ENCODE measurements at regions not wholly inside any gene's neighbourhood (a gene's known extent, or its start where the extent isn't known, plus 50 kb on each side); places are given as distances from the start of the nearest gene placed in this dataset.

GRCh38 chr18:49655266-49656072, 93.6 kb downstream of the LIPG start:
- no peaks in the 10 kb centered on the region for H3K4me1 Mint-ChIP-seq
- H3K27me3 Mint-ChIP-seq, result peaks cover 5% of the 10 kb centered on the region
- no peak for DNase-seq
- H3K36me3 Mint-ChIP-seq, result no peaks in the 10 kb centered on the region
- H3K9me3 Mint-ChIP-seq, result no peaks in the 10 kb centered on the region
- no peak overlapping the region for H3K27ac Mint-ChIP-seq
- no peak overlapping the region for H3K4me3 Mint-ChIP-seq

DNA sequence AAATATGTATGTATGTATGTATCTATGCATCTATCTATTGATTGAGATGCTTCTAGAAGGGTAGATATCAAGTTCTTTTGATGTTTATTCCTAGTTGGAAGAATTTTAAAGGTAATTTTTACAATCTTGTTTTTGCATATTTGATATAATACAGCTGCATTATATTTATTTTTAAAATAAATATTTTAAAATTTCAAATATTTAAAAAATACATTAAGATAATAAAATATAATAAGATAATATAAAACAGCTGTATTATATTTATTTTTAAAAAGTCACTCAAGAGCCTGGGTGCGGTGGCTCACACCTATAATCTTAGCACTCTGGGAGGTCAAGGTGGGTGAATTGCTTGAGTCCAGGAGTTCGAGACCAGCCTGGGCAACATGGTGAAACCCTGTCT, 92.5 kb downstream of the LIPG start:
- Mint-ChIP-seq H3K27ac (no peak overlapping the region), H3K9me3 (no peaks in the 10 kb centered on the region), H3K27me3 (no peaks in the 10 kb centered on the region), H3K36me3 (no peaks in the 10 kb centered on the region), H3K4me1 (no peaks in the 10 kb centered on the region), H3K4me3 (no peak overlapping the region)
- DNase-seq, result no peak

DNA sequence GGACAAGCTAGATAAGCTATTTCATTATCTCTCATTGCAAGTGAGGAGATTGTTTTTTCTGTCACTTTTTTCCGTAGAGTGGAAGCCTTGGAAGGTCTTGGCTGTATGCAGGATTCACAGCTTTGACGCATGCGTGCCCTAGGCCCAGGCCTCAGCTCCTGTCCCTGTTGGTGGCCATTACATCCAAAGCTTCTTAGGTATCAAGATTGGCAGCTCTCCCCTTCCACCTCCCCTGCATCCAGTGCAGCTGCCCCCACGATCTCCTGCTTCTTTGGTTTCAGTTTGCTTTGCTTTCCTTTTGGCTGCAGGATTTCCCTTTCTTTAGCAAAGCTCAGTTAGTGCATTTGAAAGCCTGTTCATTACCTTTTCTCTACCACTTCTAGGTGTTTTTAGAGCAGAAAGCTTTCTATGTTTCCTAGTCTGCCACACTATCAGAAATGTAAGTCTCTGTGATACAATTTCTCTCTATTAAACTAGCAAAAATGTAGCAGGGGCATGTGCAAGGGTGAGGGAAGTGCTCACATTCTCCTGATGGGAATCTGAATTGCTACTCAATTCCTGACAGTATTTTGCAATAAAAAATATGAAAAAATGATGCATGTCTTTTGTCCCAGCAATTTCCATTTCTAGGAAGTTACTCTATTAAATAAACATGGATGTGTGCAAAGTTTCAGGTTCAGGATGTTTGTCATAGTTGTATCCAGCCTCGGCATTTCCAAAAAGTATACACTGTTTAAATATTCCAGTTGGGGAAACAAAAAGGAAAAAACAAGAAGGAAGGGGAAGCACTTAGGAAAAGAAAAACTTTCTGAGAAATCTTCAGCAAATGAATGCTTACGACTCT, 91.2 kb downstream of the LIPG start:
- H3K9me3 Mint-ChIP-seq, result no peaks in the 10 kb centered on the region
- H3K27ac Mint-ChIP-seq, result no peak overlapping the region
- no peaks in the 10 kb centered on the region for H3K27me3 Mint-ChIP-seq
- no peak overlapping the region for H3K4me3 Mint-ChIP-seq
- DNase-seq, result no peak
- H3K36me3 Mint-ChIP-seq, result no peaks in the 10 kb centered on the region
- H3K4me1 Mint-ChIP-seq, result no peaks in the 10 kb centered on the region

DNA sequence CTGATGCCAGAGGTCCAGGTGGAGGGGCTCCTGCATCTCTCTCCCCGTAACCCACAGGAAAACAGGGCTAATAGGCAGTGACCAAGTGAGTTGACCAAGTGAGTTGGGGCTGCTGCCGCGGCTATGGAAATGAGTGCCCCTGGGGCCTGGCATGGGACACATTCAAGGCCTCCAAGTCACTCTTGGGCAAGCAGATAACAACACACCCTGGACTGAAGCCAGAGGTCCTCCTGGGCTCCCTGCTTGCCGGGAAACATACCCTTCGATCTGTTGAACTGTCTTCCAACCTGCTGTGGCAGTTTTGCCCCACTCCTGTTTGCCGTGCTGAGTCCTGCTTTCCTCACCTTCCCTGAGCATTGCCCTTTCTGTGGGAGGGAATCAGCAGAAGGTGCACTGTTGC, 89.2 kb downstream of the LIPG start:
- Mint-ChIP-seq H3K27me3 (no peaks in the 10 kb centered on the region), H3K27ac (no peak overlapping the region), H3K9me3 (no peaks in the 10 kb centered on the region), H3K36me3 (no peaks in the 10 kb centered on the region), H3K4me1 (no peaks in the 10 kb centered on the region), H3K4me3 (no peak overlapping the region)
- DNase-seq, result no peak

DNA sequence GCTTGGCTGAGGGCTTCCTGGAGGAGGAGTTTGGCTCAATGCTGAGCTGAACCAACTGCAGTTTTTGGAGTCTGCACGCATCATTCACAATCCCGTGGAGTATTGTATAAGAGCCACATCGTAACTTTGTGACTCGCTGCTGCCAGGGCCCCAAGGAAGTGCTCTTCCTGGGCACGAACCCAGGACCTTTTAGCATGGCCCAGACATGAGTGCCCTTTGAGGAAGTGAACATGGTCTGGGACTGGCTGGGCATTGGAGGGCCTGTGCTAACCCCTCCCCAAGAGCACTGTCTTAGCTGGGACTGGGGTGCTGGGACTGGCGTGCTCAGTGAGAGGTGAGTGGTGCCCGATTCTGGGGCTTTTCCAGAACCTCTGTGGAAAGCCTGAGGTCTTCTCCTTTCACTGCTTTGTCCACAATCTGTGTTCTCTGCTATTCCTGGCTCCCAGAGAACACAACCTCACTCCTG, 88.6 kb downstream of the LIPG start:
- H3K27ac Mint-ChIP-seq, result no peak overlapping the region
- H3K4me1 Mint-ChIP-seq, result no peaks in the 10 kb centered on the region
- no peaks in the 10 kb centered on the region for H3K36me3 Mint-ChIP-seq
- DNase-seq, result no peak
- H3K9me3 Mint-ChIP-seq, result no peaks in the 10 kb centered on the region
- H3K4me3 Mint-ChIP-seq, result no peak overlapping the region
- H3K27me3 Mint-ChIP-seq, result no peaks in the 10 kb centered on the region

DNA sequence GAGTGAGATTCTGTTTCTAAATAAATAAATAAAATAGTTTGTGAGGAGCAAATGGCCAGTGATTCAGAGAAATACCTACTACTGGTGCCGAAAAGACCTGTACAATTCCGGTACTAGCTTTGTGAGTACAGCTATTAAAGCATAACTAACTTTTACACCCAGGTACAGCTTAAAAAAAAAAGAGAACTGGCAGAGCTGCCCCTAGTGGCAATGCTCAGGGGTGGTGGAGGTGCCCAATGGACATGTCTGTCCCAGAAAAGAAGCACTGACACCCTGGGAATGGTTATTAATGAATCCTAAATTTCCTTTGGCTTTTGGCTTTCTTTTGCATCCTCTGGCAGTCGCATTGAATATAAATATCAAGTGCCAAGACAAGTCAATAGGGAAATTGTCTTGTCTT, 87.0 kb downstream of the LIPG start:
- no peak overlapping the region for H3K27ac Mint-ChIP-seq
- peaks cover 2% of the 10 kb centered on the region for H3K27me3 Mint-ChIP-seq
- H3K9me3 Mint-ChIP-seq, result no peaks in the 10 kb centered on the region
- no peaks in the 10 kb centered on the region for H3K36me3 Mint-ChIP-seq
- H3K4me3 Mint-ChIP-seq, result no peak overlapping the region
- no peaks in the 10 kb centered on the region for H3K4me1 Mint-ChIP-seq
- DNase-seq, result no peak
